WTC11 (cell line): ENCODE measurements at regions not wholly inside any gene's neighbourhood (a gene's known extent, or its start where the extent isn't known, plus 50 kb on each side); places are given as distances from the start of the nearest gene placed in this dataset.

ENCODE experiments used
- AFF4 ChIP-seq: sonication (generic); formaldehyde crosslinking; IDR thresholded peaks from 2 replicates; pipeline ENCODE4 v1.8.1; 2023; ENCODE audit warnings: mild to moderate bottlenecking, missing genetic modification reagents, borderline replicate concordance
- ARID4B ChIP-seq: sonication (generic); formaldehyde crosslinking; IDR thresholded peaks from 2 replicates; pipeline ENCODE4 v1.8.0; 2023; ENCODE audit warnings: missing genetic modification reagents, mild to moderate bottlenecking, borderline replicate concordance
- E2F4 ChIP-seq: sonication (generic); formaldehyde crosslinking; IDR thresholded peaks from 2 replicates; pipeline ENCODE4 v1.8.1; 2022; ENCODE audit warnings: low read depth, mild to moderate bottlenecking, moderate library complexity, missing genetic modification reagents, borderline replicate concordance
- FOXJ3 ChIP-seq: sonication (generic); formaldehyde crosslinking; IDR thresholded peaks from 2 replicates; pipeline ENCODE4 v1.9.0; 2021; ENCODE audit warnings: missing genetic modification reagents, mild to moderate bottlenecking, borderline replicate concordance
- FOXP4 ChIP-seq: sonication (generic); formaldehyde crosslinking; IDR thresholded peaks from 2 replicates; pipeline ENCODE4 v1.8.0; 2022; ENCODE audit warnings: mild to moderate bottlenecking, missing genetic modification reagents
- JAZF1 ChIP-seq: fragments of 250-450 bp; sonication (Bioruptor Pico); IDR thresholded peaks from 2 replicates; pipeline ENCODE4 v1.9.0; 2021; ENCODE audit warnings: moderate library complexity, mild to moderate bottlenecking, inconsistent platforms
- MAX ChIP-seq: sonication (generic); formaldehyde crosslinking; IDR thresholded peaks from 2 replicates; pipeline ENCODE4 v1.8.0; 2022; ENCODE audit warnings: mild to moderate bottlenecking, missing genetic modification reagents
- NR2C2 ChIP-seq: sonication (generic); formaldehyde crosslinking; IDR thresholded peaks from 2 replicates; pipeline ENCODE4 v1.8.0; 2022; ENCODE audit warnings: mild to moderate bottlenecking, missing genetic modification reagents
- NR3C1 ChIP-seq: sonication (generic); formaldehyde crosslinking; conservative IDR thresholded peaks from 2 replicates; pipeline ENCODE4 v1.8.1; 2023; ENCODE audit warnings: low read depth, mild to moderate bottlenecking, missing genetic modification reagents
- TP53 ChIP-seq: sonication (generic); formaldehyde crosslinking; IDR thresholded peaks from 2 replicates; pipeline ENCODE4 v1.8.1; 2023; ENCODE audit warnings: mild to moderate bottlenecking, missing genetic modification reagents
- ZNF138 ChIP-seq: sonication (generic); formaldehyde crosslinking; conservative IDR thresholded peaks from 2 replicates; pipeline ENCODE4 v1.8.1; 2022; ENCODE audit warnings: mild to moderate bottlenecking, moderate library complexity, missing genetic modification reagents
- ZNF219 ChIP-seq: sonication (generic); formaldehyde crosslinking; IDR thresholded peaks from 2 replicates; pipeline ENCODE4 v1.8.0; 2023; ENCODE audit warnings: missing genetic modification reagents, mild to moderate bottlenecking, borderline replicate concordance
- ZNF416 ChIP-seq: fragments of 250-450 bp; sonication (Bioruptor Pico); IDR thresholded peaks from 2 replicates; pipeline ENCODE4 v1.9.0; 2021; ENCODE audit warnings: mild to moderate bottlenecking, inconsistent platforms
- ZNF423 ChIP-seq: fragments of 250-450 bp; sonication (Bioruptor Pico); IDR thresholded peaks from 2 replicates; pipeline ENCODE4 v2.1.2; 2022; ENCODE audit warnings: mild to moderate bottlenecking, moderate library complexity
- TF ChIP-seq, protein P1 (sequence below): sonication (generic); formaldehyde crosslinking; IDR thresholded peaks from 2 replicates; pipeline ENCODE4 v1.8.0; 2022; ENCODE audit warnings: mild to moderate bottlenecking, missing genetic modification reagents

DNA sequence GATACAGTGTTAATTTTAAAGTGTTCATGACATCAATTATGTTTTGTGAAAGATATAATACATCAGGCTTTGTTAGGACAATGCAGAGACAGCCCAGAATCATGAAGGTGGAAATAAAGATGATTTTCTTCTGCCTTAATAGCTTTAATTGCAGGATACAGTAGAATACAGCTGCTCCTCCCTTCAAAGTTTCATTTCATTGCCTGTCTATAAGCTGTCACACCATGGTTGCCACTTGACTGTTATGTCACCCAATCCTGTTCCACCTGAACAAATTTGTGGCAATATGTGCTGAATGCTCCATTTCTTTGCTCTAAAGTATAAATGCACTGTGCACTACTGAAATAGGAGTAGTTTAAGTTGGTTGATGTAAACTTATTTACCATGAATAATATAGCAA, 537.8 kb upstream of the ROBO2 start (continued):
- TF ChIP-seq AFF4 (CRISPR knock-in tag) (no peak), JAZF1 (CRISPR knock-in tag) (no peak), ARID4B (no peak), ZNF219 (CRISPR knock-in tag) (no peak), E2F4 (CRISPR knock-in tag) (no peak), ZNF416 (CRISPR knock-in tag) (no peak), NR3C1 (no peak), MAX (CRISPR knock-in tag) (no peak), NR2C2 (no peak), FOXP4 (no peak), TP53 (CRISPR knock-in tag) (no peak), ZNF423 (CRISPR knock-in tag) (no peak), ZNF138 (CRISPR knock-in tag) (no peak), FOXJ3 (CRISPR knock-in tag) (no peak)
- TF ChIP-seq, protein P1, sequence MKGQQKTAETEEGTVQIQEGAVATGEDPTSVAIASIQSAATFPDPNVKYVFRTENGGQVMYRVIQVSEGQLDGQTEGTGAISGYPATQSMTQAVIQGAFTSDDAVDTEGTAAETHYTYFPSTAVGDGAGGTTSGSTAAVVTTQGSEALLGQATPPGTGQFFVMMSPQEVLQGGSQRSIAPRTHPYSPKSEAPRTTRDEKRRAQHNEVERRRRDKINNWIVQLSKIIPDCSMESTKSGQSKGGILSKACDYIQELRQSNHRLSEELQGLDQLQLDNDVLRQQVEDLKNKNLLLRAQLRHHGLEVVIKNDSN (CRISPR knock-in tag): no peak
